Endodermal cell (in vitro differentiated cells): ENCODE measurements at regions not wholly inside any gene's neighbourhood (a gene's known extent, or its start where the extent isn't known, plus 50 kb on each side); places are given as distances from the start of the nearest gene placed in this dataset.

Experiments
- DNase-seq: peaks from one replicate; pipeline ENCODE4 v3.0.0-alpha.2; 2017
- H3K27ac ChIP-seq: 2 replicates; pipeline ENCODE4 v1.5.1; 2013; ENCODE audit warnings: mild to moderate bottlenecking, low read depth, low read length, moderate library complexity
- H3K27me3 ChIP-seq: 2 replicates; pipeline ENCODE4 v1.6.1; 2013; ENCODE audit warnings: mild to moderate bottlenecking, low read length, moderate library complexity; ENCODE audit not compliant: insufficient read depth, control insufficient read depth, poor library complexity, severe bottlenecking
- H3K36me3 ChIP-seq: 2 replicates; pipeline ENCODE4 v1.7.0; 2013; ENCODE audit warnings: mild to moderate bottlenecking, low read length, moderate library complexity; ENCODE audit not compliant: control insufficient read depth, insufficient read depth
- H3K4me1 ChIP-seq: one replicate; pipeline ENCODE4 v1.7.0; 2013; ENCODE audit warnings: low read length; ENCODE audit not compliant: control insufficient read depth, insufficient read depth
- H3K4me3 ChIP-seq: 2 replicates; pipeline ENCODE4 v1.5.1; 2013; ENCODE audit warnings: mild to moderate bottlenecking, low read length, moderate library complexity
- H3K9ac ChIP-seq: 2 replicates; pipeline ENCODE4 v1.6.1; 2013; ENCODE audit warnings: mild to moderate bottlenecking, low read length, moderate library complexity; ENCODE audit not compliant: poor library complexity, severe bottlenecking; ENCODE audit errors: extremely low read depth
- H3K9me3 ChIP-seq: 2 replicates; pipeline ENCODE4 v1.6.1; 2013; ENCODE audit warnings: mild to moderate bottlenecking, low read length, moderate library complexity; ENCODE audit not compliant: control insufficient read depth
- H3K27ac Mint-ChIP-seq: 2 replicates; pipeline ENCODE4 v1.8.0; 2020; ENCODE audit warnings: mixed read lengths
- H3K27me3 Mint-ChIP-seq: 2 replicates; pipeline ENCODE4 v1.8.0; 2021; ENCODE audit warnings: mild to moderate bottlenecking, mixed read lengths; ENCODE audit not compliant: insufficient read depth
- H3K36me3 Mint-ChIP-seq: 2 replicates; pipeline ENCODE4 v1.8.0; 2020; ENCODE audit warnings: low read depth, mixed read lengths
- H3K4me1 Mint-ChIP-seq: 2 replicates; pipeline ENCODE4 v1.8.0; 2020; ENCODE audit warnings: mixed read lengths
- H3K4me3 Mint-ChIP-seq: 2 replicates; pipeline ENCODE4 v1.8.0; 2020; ENCODE audit warnings: mild to moderate bottlenecking, moderate library complexity, mixed read lengths
- H3K9me3 Mint-ChIP-seq: 2 replicates; pipeline ENCODE4 v1.8.0; 2020; ENCODE audit warnings: mild to moderate bottlenecking, mixed read lengths
- WGBS, 2 experiments: methylation state at CpG; one replicate each; pipeline versions ENCODE4 v1.1.5 to v1.1.7; 2013; ENCODE audit warnings: missing lambda C conversion rate in 2 of 2, mixed read lengths in 1 of 2; ENCODE audit not compliant: insufficient coverage in 1 of 2, insufficient read length in 1 of 2; 5-methylcytosine and 5-hydroxymethylcytosine counted together
- TF ChIP-seq, protein P1 (sequence below): fragments of 200-600 bp; sonication (generic); conservative IDR thresholded peaks from 2 replicates; pipeline ENCODE4 v1.5.0; 2021; ENCODE audit warnings: antibody characterized with exemption, mild to moderate bottlenecking

DNA sequence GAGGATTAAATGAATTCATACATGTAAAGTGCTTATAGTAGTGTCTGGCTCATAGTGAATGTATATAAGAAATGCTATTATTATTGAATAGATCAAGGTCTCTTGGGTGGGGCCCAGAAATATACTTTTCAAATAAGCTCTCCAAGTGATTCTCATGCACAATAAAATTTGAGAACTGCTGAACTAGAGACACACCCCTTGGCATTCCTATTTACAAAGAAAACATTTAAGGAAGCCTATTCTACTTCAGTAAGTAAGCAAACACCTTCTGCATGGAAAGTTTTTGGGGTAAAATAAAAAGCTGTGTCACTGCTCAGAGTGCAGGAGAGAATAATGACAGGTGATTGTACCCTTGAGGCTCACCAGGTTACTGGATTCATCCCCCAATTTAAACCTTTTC lies 75.2 kb downstream of the EOMES start:
- no peak overlapping the region for H3K27ac Mint-ChIP-seq
- Histone ChIP-seq H3K9ac (no peak overlapping the region), H3K9me3 (no peaks in the 10 kb centered on the region), H3K36me3 (no peaks in the 10 kb centered on the region), H3K27me3 (no peaks in the 10 kb centered on the region), H3K4me3 (no peak overlapping the region), H3K27ac (no peak overlapping the region), H3K4me1 (peaks cover 5% of the 10 kb centered on the region)
- no peaks in the 10 kb centered on the region for H3K9me3 Mint-ChIP-seq
- TF ChIP-seq, protein P1, sequence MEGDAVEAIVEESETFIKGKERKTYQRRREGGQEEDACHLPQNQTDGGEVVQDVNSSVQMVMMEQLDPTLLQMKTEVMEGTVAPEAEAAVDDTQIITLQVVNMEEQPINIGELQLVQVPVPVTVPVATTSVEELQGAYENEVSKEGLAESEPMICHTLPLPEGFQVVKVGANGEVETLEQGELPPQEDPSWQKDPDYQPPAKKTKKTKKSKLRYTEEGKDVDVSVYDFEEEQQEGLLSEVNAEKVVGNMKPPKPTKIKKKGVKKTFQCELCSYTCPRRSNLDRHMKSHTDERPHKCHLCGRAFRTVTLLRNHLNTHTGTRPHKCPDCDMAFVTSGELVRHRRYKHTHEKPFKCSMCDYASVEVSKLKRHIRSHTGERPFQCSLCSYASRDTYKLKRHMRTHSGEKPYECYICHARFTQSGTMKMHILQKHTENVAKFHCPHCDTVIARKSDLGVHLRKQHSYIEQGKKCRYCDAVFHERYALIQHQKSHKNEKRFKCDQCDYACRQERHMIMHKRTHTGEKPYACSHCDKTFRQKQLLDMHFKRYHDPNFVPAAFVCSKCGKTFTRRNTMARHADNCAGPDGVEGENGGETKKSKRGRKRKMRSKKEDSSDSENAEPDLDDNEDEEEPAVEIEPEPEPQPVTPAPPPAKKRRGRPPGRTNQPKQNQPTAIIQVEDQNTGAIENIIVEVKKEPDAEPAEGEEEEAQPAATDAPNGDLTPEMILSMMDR, result no peak
- peaks cover 16% of the 10 kb centered on the region for H3K4me1 Mint-ChIP-seq
- H3K36me3 Mint-ChIP-seq, result no peaks in the 10 kb centered on the region
- no peaks in the 10 kb centered on the region for H3K27me3 Mint-ChIP-seq
- DNase-seq, result no peak
- no peak overlapping the region for H3K4me3 Mint-ChIP-seq

DNA sequence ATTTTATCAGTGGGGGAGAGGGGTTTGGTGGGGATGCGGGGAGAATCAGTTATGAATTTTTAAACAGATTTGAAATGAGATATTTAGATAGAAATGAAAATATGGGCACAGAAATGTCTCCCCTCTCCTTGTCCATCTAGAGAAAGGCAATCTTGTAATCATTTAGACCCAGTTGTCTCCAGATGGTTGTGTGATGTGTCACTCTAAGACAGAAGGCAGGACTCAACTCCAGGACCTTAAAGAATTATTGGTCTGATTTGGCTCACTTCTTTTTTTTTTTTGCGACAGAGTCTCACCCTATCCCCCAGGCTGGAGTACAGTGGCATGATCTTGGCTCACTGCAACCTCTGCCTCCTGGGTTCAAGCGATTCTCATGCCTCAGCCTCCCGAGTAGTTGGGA lies 77.2 kb downstream of the EOMES start:
- H3K4me3 Mint-ChIP-seq, result no peak overlapping the region
- no peaks in the 10 kb centered on the region for H3K9me3 ChIP-seq
- no peaks in the 10 kb centered on the region for H3K36me3 Mint-ChIP-seq
- H3K27ac ChIP-seq, result no peak overlapping the region
- no peaks in the 10 kb centered on the region for H3K27me3 ChIP-seq
- H3K4me3 ChIP-seq, result no peak overlapping the region
- no peak overlapping the region for H3K27ac Mint-ChIP-seq
- peaks cover 20% of the 10 kb centered on the region for H3K4me1 Mint-ChIP-seq
- 86 to 100% methylated on average over 2 to 4 of the region's 4 CpGs for WGBS, 2 experiments
- H3K27me3 Mint-ChIP-seq, result no peaks in the 10 kb centered on the region
- TF ChIP-seq, protein P1, result no peak
- DNase-seq, result no peak
- H3K36me3 ChIP-seq, result no peaks in the 10 kb centered on the region
- no peak overlapping the region for H3K9ac ChIP-seq
- H3K4me1 ChIP-seq, result peaks cover 5% of the 10 kb centered on the region
- H3K9me3 Mint-ChIP-seq, result no peaks in the 10 kb centered on the region

DNA sequence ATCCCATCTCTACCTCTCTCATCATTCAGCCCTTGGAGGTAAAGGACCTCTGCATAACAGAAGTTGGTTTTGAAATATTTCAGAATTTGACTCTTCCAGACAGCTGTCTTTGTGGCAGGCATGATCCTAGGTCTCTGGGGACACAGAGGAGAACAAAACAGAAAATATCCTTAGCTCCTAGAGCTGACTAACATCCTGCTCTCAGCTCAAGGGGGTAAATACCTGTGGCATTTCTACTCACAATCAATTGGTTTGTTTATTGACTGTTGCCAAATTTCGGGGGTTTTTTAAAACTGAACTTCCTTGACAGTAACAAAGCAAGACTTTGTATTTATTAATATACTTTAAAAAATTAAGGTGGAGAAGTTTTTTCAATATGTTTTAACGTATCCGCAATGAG lies 78.8 kb downstream of the EOMES start:
- 91 to 100% methylated on average over 2 to 3 of the region's 3 CpGs for WGBS, 2 experiments
- Histone ChIP-seq H3K27me3 (no peaks in the 10 kb centered on the region), H3K4me1 (peaks cover 5% of the 10 kb centered on the region), H3K4me3 (no peak overlapping the region), H3K36me3 (no peaks in the 10 kb centered on the region), H3K9ac (no peak overlapping the region), H3K27ac (no peak overlapping the region), H3K9me3 (no peaks in the 10 kb centered on the region)
- TF ChIP-seq, protein P1, result no peak
- DNase-seq, result no peak
- Mint-ChIP-seq H3K9me3 (no peaks in the 10 kb centered on the region), H3K27me3 (no peaks in the 10 kb centered on the region), H3K27ac (no peak overlapping the region), H3K36me3 (no peaks in the 10 kb centered on the region), H3K4me1 (peaks cover 20% of the 10 kb centered on the region), H3K4me3 (no peak overlapping the region)
